GM06990 (cell line): ENCODE measurements at regions not wholly inside any gene's neighbourhood (a gene's known extent, or its start where the extent isn't known, plus 50 kb on each side); places are given as distances from the start of the nearest gene placed in this dataset.
"Not testable (repeated sequence)": the region's sequence is repeated elsewhere in the genome, so short reads cannot be mapped to it uniquely, and the experiment has no call there.

ENCODE experiments used
- DNase-seq: peaks from one replicate; pipeline ENCODE4 v3.0.0-alpha.2; 2011; ENCODE audit not compliant: insufficient read length; ENCODE audit errors: extremely low read depth
- H3K27me3 ChIP-seq: replicated peaks from 2 replicates; pipeline ENCODE4 v1.6.0; 2011; ENCODE audit warnings: low read length; ENCODE audit not compliant: control insufficient read depth, insufficient read depth
- H3K36me3 ChIP-seq: 2 replicates; pipeline ENCODE4 v1.5.1; 2011; ENCODE audit warnings: low read length; ENCODE audit not compliant: control insufficient read depth, insufficient read depth
- H3K4me3 ChIP-seq: replicated peaks from 2 replicates; pipeline ENCODE4 v1.5.1; 2011; ENCODE audit warnings: low read depth, mild to moderate bottlenecking, control low read depth, low read length
- CTCF ChIP-seq: IDR thresholded peaks from 2 replicates; pipeline ENCODE4 v1.5.1; 2011; ENCODE audit warnings: low read length, control low read depth, mild to moderate bottlenecking, inconsistent platforms; ENCODE audit not compliant: insufficient read depth, poor library complexity, severe bottlenecking

GRCh38 chr1:215023155-215023832 is 59.2 kb upstream of the KCNK2 start:
- Histone ChIP-seq H3K36me3 (no peaks in the 10 kb centered on the region), H3K4me3 (no peak overlapping the region), H3K27me3 (no peaks in the 10 kb centered on the region)
- DNase-seq = no peak
- TF ChIP-seq CTCF = no peak

- no peak overlapping the region for H3K4me3 ChIP-seq
- no peak for DNase-seq
- TF ChIP-seq CTCF = no peak
- no peaks in the 10 kb centered on the region for H3K27me3 ChIP-seq
- H3K36me3 ChIP-seq = no peaks in the 10 kb centered on the region
These were observed 53.6 kb upstream of the KCNK2 start for GRCh38 chr1:215028954-215029353.

GRCh38 chr1:215030581-215030980 is 52.0 kb upstream of the KCNK2 start:
- H3K27me3 ChIP-seq, H3K36me3 ChIP-seq, H3K4me3 ChIP-seq, DNase-seq: not testable (repeated sequence)

- H3K27me3 ChIP-seq = no peaks in the 10 kb centered on the region
- H3K4me3 ChIP-seq = no peak overlapping the region
- DNase-seq = no peak
- no peaks in the 10 kb centered on the region for H3K36me3 ChIP-seq
- TF ChIP-seq CTCF = no peak
These were observed 51.1 kb upstream of the KCNK2 start for GRCh38 chr1:215031392-215031791.
